ENCODE measurements at regions not wholly inside any gene's neighbourhood (a gene's known extent, or its start where the extent isn't known, plus 50 kb on each side); places are given as distances from the start of the nearest gene placed in this dataset.

DNA sequence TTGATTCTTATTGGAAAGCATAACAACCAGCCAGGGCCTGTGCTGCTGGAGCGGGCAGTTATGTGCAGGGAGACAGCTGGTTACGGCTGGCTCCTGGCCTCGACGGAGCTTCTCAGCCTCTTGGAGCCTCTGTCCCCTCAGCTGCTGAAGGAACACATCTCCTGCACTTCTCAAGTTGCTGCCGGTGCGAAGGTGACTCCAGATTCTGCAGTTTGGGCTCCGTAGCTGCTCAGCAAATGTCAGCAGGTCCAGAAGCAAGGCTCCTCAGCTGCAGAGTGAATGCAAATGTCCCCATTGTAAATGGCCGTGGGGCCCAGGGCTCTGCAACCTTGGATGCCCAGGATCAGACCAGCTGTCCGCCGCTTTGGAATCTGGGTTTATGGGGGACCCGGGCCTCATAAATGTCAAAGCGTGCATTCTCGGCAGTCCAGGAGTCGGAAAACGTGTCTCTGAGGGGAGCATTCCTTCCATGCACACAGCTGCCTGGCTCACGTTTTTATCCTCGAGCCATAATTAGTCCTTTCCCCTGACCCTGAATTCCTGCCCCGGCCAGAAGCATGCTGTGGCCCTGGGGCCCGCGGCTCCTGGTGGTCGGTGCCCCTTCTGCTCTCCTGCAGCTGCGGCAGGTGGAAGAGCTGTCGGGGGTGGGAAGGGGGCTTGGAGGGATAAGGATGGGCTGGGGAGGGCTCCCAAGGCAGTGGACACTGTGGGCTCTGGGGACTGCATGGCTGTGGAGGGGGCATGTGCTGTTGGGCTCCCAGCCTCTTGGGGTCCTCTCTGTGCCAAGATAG lies 106.0 kb downstream of the KIF26A start:
- no peak overlapping the region for H3K27ac ChIP-seq (ENCODE audit: low read depth, low read length, poor library complexity, severe bottlenecking)
- intact Hi-C loops (cut with micrococcal nuclease; ENCODE audit: unreplicated experiment), result no loop called here
- POLR2A ChIA-PET (ENCODE audit: low non-redundant PET), result no interaction called here
- no peaks in the 10 kb centered on the region for H3K4me1 ChIP-seq (ENCODE audit: insufficient read depth, low read length, poor library complexity, severe bottlenecking)
- no TSS peak for BruUV-seq (replicated peaks)
- no peaks in the 10 kb centered on the region for H3K9me3 ChIP-seq (ENCODE audit: low read depth, low read length, poor library complexity, severe bottlenecking)
- no peak for DNase-seq (ENCODE audit: low spot score)
- CTCF ChIA-PET, result no interaction called here
- TF ChIP-seq EZH2 (IDR thresholded peaks at IDR 0.05; ENCODE audit: borderline replicate concordance, low read depth, low read length, poor library complexity, severe bottlenecking), result no peak
- H3K4me3 ChIP-seq (ENCODE audit: low read depth, low read length, poor library complexity, severe bottlenecking), result no peak overlapping the region
- H3K36me3 ChIP-seq (ENCODE audit: insufficient read depth, low read length, poor library complexity, severe bottlenecking), result no peaks in the 10 kb centered on the region
- no peaks in the 10 kb centered on the region for H3K27me3 ChIP-seq (replicated peaks; ENCODE audit: insufficient read depth, low read depth, low read length, poor library complexity)

DNA sequence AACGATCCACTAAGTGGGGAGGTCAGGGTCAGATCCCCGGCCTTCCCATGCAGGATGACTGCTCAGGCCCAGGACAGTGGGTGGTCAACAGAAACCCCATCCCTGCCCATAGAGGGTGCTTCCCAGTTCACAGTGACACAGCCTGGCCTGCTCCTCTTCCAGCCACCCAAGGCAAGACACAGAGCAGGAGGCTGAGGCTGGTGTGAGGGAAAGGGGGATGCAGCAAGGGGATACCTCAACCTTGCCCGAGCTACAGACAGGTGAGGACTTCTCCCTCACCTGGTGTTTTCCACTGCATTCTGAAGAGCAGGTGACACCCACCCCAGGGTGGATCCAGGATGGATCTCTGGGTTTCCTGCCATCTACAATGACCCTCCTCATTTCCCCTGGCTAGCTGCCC lies 106.7 kb downstream of the KIF26A start:
- no TSS peak for BruUV-seq (replicated peaks)
- H3K4me3 ChIP-seq (ENCODE audit: low read depth, low read length, poor library complexity, severe bottlenecking), result no peak overlapping the region
- no peaks in the 10 kb centered on the region for H3K4me1 ChIP-seq (ENCODE audit: insufficient read depth, low read length, poor library complexity, severe bottlenecking)
- no peaks in the 10 kb centered on the region for H3K27me3 ChIP-seq (replicated peaks; ENCODE audit: insufficient read depth, low read depth, low read length, poor library complexity)
- intact Hi-C loops (cut with micrococcal nuclease; ENCODE audit: unreplicated experiment), result no loop called here
- CTCF ChIA-PET, result no interaction called here
- TF ChIP-seq, protein P1, sequence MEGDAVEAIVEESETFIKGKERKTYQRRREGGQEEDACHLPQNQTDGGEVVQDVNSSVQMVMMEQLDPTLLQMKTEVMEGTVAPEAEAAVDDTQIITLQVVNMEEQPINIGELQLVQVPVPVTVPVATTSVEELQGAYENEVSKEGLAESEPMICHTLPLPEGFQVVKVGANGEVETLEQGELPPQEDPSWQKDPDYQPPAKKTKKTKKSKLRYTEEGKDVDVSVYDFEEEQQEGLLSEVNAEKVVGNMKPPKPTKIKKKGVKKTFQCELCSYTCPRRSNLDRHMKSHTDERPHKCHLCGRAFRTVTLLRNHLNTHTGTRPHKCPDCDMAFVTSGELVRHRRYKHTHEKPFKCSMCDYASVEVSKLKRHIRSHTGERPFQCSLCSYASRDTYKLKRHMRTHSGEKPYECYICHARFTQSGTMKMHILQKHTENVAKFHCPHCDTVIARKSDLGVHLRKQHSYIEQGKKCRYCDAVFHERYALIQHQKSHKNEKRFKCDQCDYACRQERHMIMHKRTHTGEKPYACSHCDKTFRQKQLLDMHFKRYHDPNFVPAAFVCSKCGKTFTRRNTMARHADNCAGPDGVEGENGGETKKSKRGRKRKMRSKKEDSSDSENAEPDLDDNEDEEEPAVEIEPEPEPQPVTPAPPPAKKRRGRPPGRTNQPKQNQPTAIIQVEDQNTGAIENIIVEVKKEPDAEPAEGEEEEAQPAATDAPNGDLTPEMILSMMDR (conservative IDR thresholded peaks at IDR 0.05; ENCODE audit: low read depth, low read length), result no peak
- TF ChIP-seq EZH2 (IDR thresholded peaks at IDR 0.05; ENCODE audit: borderline replicate concordance, low read depth, low read length, poor library complexity, severe bottlenecking), result no peak
- no peak overlapping the region for H3K27ac ChIP-seq (ENCODE audit: low read depth, low read length, poor library complexity, severe bottlenecking)
- DNase-seq (ENCODE audit: low spot score), result no peak
- no peaks in the 10 kb centered on the region for H3K36me3 ChIP-seq (ENCODE audit: insufficient read depth, low read length, poor library complexity, severe bottlenecking)
- H3K9me3 ChIP-seq (ENCODE audit: low read depth, low read length, poor library complexity, severe bottlenecking), result no peaks in the 10 kb centered on the region
- POLR2A ChIA-PET (ENCODE audit: low non-redundant PET), result no interaction called here

DNA sequence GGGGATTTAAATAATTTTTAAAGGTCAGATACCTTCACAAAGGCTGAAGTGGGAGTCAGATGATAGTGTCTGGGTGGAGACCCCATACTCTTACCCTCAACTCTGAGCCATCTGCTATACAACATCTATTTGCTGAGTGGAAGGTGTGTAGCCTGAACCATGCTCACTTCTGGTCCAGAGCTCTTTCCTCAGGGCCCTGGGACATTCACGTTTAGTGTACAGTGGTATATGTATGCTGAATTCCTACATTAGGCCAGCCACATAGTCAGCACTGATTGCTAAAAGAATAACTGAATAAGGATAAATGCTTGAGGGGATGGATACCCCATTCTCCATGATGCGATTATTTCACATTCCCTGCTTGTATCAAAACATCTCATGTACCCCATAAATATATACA lies 107.3 kb downstream of the KIF26A start:
- no peaks in the 10 kb centered on the region for H3K4me1 ChIP-seq (ENCODE audit: insufficient read depth, low read length, poor library complexity, severe bottlenecking)
- no peaks in the 10 kb centered on the region for H3K27me3 ChIP-seq (replicated peaks; ENCODE audit: insufficient read depth, low read depth, low read length, poor library complexity)
- no peak overlapping the region for H3K27ac ChIP-seq (ENCODE audit: low read depth, low read length, poor library complexity, severe bottlenecking)
- POLR2A ChIA-PET (ENCODE audit: low non-redundant PET), result no interaction called here
- TF ChIP-seq, protein P1 (conservative IDR thresholded peaks at IDR 0.05; ENCODE audit: low read depth, low read length), result no peak
- TF ChIP-seq EZH2 (IDR thresholded peaks at IDR 0.05; ENCODE audit: borderline replicate concordance, low read depth, low read length, poor library complexity, severe bottlenecking), result no peak
- CTCF ChIA-PET, result no interaction called here
- H3K36me3 ChIP-seq (ENCODE audit: insufficient read depth, low read length, poor library complexity, severe bottlenecking), result no peaks in the 10 kb centered on the region
- H3K4me3 ChIP-seq (ENCODE audit: low read depth, low read length, poor library complexity, severe bottlenecking), result no peak overlapping the region
- H3K9me3 ChIP-seq (ENCODE audit: low read depth, low read length, poor library complexity, severe bottlenecking), result no peaks in the 10 kb centered on the region
- DNase-seq (ENCODE audit: low spot score), result no peak
- BruUV-seq (replicated peaks), result no TSS peak
- intact Hi-C loops (cut with micrococcal nuclease; ENCODE audit: unreplicated experiment), result no loop called here
